GM21576 (cell line): ENCODE measurements at regions not wholly inside any gene's neighbourhood (a gene's known extent, or its start where the extent isn't known, plus 50 kb on each side); places are given as distances from the start of the nearest gene placed in this dataset.

Experiments
- ATAC-seq: cut with Tn5 transposase; IDR thresholded peaks from one replicate; pipeline ENCODE4 v1.9.1; 2021; ENCODE audit warnings: mild to moderate bottlenecking, moderate library complexity; ENCODE audit not compliant: unreplicated experiment

DNA sequence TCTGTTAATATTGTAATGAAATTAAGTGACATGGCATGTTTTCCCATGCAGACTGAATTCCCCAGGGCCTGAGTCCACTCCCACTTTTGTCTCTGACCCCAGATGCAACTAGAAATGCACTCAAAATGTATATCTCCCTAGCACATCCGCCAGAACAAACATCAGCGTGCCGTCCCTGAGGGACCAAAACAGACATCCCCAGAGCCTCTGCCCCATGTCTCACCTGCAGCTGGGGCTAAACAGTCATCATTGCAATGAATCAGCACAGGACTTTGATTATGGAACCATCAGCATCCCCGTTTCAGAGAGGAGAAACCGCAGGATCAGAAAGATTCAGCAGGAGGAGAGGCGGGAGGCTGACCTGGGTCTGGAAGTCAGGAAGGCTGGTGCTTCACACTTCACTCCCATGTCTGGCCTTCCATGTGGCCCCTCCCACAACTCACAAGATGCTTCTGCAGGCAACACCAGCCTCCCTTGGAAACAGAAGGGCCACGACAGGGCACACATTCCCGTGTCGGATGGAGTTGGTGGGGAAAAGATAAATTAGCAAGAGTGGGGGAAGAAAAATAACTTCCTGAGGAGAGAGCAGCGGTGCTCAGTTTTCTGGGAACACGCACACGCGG is 130.6 kb upstream of the VSTM2B start:
- no peak for ATAC-seq

DNA sequence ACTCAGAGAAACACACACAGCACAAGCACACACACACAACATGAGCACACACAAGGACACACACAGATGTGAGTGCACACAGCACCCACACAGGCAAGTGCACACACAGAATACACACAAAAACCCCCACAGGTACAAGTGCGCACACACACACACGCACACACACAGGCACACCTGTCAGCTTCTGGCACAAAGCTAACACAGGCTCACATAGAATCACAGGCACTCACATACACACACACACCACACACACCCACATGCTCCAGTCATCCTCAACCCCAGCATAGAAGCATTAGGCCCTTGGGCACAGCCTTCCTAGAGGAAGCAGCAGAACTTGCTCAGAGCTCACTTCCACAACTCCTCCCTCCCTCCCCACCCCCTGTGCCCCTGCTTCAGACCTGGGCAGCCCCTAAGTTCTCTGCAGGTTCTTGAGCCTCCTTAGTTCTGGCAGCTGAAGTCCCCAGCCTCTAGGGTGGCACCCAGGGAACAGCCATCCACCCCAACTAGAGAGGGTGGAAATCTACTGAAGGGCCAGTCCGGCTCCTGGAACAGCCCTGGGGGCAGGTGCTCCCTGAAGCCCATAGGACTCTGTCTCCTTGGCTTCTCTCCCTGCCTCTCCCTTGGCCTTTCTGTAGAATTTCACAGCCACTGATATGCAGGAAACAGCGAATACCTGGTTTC is 129.9 kb upstream of the VSTM2B start:
- ATAC-seq = no peak

DNA sequence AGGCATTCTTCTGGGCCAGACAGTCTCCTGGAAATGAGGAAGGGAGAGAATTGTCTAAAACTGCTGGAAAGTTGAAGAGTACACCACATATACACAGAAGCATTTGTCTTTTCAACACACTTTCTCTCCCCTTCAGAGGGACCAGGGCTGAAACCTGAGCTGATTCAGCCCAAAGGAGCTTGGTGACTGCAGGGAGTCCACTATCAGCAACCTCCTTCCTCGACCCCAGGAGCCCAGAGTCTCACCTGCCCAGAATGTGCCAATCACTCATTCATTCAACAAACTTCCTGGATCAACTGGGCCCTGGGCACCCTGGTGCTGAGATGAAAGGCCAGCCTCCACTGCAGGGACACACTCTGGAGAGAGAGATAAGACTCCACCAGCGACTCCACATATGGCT is 128.9 kb upstream of the VSTM2B start:
- no peak for ATAC-seq

DNA sequence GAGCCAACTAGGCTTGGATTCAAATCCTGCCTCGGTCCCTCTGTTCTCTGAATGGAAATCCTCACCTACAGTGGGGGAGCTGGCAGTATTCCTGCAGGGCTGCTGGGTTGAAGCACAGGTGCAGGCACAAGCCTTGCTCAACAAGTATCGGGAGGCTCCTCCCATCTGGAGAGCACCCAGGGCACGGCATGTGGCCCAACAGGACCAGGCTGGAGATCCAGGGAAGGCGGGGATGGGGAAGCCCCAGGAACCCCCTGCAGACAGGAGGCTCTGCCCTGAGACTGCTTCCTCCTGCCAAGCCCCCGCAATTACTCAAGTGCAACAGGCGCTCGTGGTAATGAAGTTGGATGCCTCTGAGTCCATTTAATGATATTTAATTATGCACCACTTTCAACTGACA is 128.0 kb upstream of the VSTM2B start:
- ATAC-seq = no peak

DNA sequence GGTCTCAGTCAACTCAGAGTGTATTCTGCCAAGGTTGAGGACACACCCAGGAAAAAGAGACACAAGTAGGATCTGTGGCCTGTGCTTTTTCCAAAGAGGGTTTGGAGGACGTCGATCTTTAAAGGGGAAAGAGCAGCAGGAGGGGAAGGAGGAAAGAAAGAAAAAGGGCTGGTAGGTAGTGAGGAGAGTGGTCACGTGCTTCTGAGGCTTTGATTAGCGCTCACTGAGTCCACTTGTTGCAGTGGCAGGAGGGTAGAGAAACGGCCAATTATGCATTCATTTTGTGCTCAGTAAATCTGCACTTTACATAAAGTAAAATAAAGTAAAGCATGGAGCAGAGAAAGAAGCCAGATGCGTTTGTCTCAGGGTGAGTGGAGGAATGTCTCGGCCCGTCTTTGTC is 126.0 kb upstream of the VSTM2B start:
- no peak for ATAC-seq

DNA sequence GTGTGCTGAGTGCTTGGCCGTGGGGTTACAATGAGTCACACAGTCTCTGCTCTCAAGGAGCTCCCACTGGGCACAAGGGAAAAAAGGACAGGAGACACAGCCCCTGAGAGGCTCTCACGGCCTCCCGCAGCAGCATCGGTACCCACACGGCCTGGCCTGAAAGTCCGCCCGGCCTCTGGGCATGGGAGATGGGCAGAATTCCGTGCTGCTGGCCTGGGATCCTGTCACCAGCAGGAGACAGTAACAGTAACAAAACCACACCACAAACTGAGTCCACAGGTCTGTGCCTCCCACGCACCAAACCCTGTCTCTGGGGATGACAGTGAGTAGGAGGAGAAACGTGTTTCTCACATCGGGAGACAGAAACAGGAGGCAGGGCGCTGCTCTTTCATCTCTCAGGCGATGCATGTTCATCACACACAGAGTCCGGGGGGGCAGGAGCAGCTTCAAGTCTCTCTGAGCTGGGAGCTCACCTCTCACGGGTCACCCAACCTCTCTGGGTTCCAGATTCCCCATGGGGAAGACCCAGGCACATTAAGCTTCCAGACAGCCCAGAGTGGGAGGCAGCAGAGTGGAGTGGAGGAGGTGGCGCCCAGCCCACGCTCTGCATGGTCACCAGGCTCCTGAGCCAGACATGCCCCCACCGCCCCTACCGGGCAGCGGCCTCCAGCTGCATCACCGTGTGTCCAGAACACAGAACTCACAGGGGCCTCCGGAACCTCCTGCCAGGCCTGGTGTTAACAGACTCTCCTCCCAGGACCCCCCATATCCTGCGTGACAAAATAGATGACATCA is 124.7 kb upstream of the VSTM2B start:
- ATAC-seq = no peak

DNA sequence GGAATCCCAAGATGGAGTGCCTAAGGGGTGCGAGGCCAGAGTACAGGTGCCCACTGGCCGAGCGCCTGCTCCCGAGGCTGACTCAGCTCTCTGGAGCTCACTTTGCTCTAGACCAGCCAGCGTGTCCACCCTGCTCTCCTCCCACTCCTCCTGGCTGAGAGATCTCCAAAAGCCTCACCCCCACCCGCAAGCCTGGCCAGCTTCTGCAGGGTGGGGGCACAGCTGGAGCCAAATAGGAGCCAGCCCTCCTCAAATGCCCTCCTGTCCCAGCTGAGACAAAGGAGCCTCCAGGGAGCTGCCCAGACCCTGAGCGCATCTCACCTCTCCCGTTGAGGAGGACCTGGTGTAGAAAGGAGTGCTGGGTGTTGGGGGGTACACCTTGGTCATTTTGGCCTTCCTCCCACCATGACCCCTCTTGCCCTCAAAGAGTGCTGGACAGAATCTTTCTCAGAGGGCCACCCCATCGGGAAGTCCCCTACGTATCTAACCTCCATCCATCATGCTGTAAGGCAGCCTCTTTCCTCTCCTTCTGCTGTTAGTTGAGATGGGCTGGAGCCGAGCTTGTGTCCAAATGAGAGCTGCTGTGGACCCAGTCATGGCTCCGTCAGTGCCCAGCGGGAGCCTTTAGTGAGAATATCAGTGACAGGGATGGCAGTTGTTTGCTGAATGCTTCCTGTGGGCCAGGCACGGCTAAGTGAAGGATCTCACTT is 123.9 kb upstream of the VSTM2B start:
- ATAC-seq = no peak

DNA sequence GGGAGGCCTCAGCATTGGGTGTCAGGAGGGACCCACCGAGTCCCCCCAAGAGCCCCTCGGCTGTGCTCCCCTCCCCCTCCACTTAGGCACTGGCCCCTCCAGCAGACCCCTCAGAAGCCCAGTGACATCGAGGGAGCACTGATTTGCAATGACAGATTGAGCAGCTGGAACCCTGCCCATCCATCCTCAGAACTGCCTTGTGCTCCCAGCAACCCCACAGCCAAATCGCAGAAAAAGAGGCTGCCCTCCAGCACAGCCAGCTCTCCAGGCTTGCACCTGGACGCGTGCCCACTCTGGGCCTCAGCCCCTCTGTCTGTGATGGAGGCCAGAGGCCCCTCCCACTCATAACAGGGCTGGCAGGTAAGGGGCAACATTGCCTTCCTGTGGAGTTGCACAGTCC is 123.2 kb upstream of the VSTM2B start:
- no peak for ATAC-seq

DNA sequence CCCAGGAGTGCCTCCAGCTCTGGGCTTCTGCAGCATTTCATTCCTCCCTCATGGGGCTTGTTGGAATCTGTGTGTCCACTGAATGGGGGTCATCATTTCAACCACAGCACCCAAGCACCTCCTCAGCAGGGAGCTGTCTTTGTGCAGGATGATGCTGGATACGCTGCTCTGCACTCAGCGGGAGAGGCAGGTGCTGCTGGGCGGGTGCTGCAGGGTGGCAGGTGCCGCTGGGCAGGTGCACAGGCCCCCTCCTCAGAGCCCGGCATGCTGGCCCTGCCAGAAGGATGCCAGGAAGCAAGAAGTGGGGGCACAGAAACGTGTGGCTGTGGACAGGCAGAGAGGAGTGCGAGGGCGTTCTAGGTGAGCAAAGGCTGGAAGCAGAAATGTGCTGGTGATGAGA is 121.8 kb upstream of the VSTM2B start:
- no peak for ATAC-seq

DNA sequence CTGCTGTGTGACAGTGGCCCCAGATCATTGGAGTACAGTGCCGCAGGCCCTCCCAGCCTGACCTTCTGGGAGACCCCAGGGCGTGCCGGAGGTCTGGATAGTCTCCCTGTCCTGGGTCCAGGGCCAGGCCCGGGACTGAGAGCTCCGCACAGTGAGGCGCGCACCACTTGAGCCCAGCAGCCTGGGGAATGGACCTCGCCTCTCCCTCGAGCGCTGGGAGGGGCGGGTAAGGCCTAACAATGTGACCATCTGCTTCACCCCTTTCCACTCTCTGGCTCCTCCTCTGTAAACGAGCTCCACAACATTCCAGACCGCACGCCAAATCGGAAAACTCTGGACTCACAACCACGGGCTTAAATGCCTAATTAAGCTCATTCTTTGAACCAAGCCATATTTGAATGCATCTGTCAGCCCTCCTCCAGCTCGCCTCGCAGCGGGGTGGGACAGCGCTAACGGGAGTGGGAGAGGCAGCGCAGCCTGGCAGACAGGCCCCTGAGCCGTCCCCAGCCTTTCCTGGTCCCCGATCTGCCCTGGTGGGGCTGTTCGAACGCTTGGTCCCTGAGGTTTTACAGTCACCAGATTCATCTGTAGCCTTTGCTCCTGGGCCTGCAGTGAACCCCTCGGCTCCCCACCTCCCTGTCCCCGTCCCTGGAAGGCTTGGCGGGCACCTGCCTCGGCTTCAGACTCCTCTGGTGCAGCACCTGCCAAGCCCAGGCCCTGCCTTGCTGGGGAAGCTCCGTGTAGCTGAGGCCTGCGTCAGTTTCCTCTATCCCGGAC is 120.7 kb upstream of the VSTM2B start:
- no peak for ATAC-seq

DNA sequence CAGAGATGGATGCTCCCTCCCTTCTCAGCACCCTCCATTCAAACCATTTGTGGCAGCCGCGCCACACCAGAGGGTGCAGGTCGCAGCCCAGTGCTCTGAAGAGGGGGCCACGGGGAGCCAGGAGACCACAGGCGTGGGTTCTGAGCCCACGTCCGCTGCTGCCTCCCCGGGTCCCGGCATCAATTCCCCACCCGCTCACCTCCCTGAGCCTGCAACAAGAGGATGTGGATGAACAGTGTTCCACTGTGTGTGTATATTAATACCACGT is 120.1 kb upstream of the VSTM2B start:
- ATAC-seq = no peak

DNA sequence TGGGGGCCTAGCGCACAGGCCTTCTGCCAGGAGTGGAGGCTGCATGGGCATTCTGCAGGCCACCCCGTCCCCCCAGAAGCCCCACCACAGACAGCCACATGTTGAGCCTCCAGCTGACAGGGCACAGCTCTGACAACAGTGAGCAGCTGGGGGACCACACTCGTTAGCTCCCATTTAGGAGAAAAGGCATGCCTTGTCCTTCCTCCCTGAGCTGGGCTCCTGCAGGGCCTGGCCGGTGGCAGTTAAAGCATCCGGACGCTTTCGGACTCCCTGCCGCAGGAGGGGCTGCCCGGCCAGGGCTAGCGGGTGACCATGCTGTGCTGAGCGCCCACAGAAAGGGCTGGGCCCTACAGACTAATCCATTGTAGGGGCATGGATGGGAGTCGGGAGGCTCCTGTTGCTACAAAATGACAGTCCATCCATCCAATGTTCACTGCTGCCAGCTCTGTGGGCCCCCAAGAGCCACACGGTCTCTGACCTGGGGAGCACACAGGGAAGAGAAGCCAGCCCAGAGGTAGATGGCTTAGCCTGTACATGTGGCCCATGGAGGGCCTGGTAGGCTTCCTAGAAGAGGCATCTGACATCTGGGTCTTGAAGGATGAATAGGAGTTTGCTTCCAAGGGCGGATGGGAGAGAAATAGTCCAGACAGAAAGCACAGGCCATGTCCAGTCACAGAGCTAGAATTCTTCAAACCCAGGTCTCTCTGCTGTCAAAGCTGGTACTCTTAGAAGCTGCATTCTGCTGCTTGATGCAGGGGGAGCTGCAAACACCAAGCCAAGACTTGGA is 116.5 kb upstream of the VSTM2B start:
- ATAC-seq = no peak

DNA sequence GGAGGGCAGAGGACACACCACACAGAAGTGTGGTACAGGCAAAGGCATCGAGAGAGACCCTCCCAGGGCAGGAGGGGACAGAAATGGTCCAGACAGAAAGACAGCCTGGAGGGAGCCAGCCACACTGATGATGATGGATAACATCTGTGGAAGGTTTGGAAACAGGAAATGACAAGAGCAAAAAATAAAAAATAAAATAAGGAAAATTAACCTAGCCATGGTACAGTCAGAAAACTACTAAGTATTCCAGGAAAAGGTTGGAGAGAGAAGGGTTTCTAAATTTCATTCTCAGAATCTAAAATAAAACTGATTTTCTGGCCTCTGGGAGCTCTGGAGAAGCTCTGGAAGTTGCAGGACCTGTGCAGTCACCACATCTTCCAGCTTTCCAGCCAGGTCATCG is 115.2 kb upstream of the VSTM2B start:
- ATAC-seq = no peak

DNA sequence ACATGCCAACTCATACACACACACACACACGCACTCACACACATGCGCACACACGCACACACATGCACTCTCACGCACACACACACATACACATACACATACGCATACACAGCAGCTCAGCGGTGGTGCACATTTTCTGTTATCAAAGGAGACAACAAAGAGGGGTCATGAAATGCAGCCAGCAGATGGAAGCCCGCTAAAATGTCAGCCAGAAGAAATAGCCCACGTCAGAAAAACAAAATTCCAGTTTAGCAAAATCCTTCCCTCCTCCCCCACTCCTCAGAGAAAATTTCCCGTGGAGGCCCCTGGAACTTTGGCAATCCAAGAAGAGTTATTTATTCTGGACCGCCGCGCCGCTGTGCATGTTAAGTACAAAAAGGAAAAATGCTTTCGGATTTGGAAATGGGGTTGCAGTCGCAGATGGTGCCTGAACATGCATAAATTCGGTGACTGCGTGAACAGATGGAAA is 114.6 kb upstream of the VSTM2B start:
- ATAC-seq = no peak

DNA sequence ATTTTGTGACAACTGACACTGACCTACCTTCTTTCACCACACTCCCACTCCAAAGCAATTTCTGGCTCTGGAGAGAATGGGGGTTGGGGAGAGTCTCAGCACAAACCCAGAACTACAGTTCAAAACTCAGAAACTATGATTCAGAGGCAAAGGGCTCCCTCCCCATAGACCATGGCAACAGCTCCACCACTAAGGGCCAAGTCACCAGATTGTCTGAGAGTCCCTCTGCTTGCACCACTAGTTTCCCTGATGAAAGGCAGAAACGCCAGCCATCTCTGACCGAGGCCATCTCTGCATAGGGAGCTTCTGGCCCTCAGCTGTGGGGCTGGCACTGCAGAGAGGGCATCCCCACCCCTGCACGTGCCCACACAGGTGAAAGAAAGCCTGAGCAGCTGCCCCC is 112.4 kb upstream of the VSTM2B start:
- ATAC-seq = no peak

DNA sequence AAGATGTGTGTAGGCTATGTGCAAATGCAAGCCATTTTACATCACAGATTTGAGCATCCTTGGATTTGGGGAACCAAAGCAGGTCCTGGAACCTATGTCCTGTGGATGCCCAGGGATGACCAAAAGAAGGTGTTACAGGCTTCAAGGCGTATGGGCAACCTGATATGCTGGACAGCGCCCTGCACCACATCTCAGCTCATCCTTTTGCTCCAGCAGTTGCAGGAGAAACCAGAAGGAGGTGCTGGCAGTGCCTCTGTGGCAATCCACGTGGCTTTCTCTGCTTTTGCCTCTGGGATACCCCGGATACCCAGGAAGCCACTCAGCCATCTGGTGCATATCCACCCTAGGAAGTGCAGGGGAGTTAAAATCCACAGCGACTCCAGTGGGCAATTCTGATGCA is 110.3 kb upstream of the VSTM2B start:
- no peak for ATAC-seq

DNA sequence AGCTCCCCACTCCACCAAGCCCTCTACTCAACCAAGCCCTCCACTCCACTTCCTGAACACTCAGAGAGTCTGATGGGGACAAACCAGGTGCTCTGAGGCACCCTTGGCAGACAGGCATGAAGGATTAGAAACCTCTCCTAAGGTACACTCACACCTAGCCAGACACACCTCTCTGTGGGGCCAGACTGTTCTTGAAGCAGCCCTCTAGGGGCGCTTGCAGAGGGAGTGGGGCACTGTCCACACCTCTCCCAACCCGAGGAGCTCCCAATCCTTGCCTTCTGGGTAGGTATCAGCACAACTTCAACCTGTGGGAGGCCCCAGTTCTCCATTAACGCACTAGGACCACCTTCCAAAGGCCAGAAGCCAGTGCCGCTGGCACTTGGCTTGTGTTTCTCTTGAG is 108.7 kb upstream of the VSTM2B start:
- ATAC-seq = no peak

DNA sequence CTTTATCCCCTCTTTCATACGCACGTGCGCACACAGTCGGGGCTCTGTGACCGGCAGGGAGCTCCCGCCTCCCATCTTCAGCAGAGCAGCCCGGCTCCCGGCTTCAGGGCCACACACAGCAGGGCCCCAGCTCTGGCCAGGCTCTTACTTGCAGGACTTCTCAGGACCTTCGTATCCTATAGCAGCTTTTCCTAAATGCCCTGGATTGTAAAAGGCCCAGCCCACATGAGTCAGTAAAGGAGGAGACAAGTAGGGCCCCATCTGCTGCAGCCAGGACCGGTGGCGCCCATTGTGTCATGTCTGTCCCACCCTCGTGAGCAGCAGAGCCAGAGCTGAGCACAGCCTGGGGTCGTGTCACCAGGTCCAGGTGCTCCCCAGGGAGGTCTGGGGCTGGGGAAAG is 107.6 kb upstream of the VSTM2B start:
- no peak for ATAC-seq

DNA sequence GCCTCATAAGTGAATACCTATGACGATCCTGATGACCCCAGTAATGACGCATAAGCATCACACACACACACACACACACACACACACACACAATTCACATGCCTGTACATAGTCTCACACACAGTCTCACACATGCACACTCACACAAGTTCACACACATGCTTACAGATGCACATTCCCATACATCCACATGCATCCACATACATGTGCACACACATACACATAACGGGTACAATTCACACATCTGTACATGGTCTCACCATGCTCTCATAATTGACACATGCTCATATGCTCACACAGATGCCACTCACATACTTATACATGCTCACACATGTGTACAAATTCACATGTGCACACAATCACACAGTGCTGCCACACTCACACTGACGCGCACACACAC is 105.7 kb upstream of the VSTM2B start:
- no peak for ATAC-seq

DNA sequence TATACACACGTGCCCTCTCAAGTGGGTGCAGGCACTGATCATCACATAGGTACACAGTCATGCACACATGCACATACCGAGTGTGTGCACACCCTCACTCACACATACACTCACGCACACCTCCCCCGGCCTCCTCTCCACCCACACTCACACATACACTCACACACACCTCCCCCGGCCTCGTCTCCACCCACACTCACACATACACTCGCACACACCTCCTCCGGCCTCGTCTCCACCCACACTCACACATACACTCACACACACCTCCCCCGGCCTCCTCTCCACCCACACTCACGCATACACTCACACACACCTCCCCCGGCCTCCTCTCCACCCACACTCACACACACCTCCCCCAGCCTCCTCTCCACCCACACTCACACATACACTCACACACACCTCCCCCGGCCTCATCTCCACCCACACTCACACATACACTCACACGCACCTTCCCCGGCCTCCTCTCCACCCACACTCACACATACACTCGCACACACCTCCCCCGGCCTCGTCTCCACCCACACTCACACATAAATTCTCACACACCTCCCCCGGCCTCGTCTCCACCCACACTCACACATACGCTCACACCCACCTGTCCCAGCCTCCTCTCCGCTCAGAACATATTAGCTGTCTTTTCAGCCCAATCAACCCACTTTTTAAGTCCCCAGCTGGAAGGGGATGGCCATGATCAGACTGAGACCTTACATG is 105.2 kb upstream of the VSTM2B start:
- no peak for ATAC-seq
